ENCODE measurements at regions not wholly inside any gene's neighbourhood (a gene's known extent, or its start where the extent isn't known, plus 50 kb on each side); places are given as distances from the start of the nearest gene placed in this dataset.
A peak's percentile ranks its signal among the peaks of the same experiment; 100 is the strongest.

- Histone ChIP-seq H3K9ac (no peak overlapping the region), H2AFZ (no peak overlapping the region), H3K9me3 (ENCODE audit: low read depth) (no peaks in the 10 kb centered on the region), H4K20me1 (ENCODE audit: insufficient read depth) (no peaks in the 10 kb centered on the region), H3K36me3 (ENCODE audit: low read depth) (no peaks in the 10 kb centered on the region), H3K9me2 (ENCODE audit: insufficient read depth) (no peaks in the 10 kb centered on the region), H3K79me2 (ENCODE audit: insufficient read depth) (no peaks in the 10 kb centered on the region), H3K4me3 (no peak overlapping the region), H3K4me2 (ENCODE audit: unreplicated experiment) (no peak overlapping the region), H3K4me1 (ENCODE audit: insufficient read depth) (no peaks in the 10 kb centered on the region), H3F3A (ENCODE audit: insufficient read depth) (no peaks in the 10 kb centered on the region), H3K27me3 (replicated peaks; ENCODE audit: insufficient read depth) (no peaks in the 10 kb centered on the region), H3K27ac (no peak overlapping the region)
- TF ChIP-seq EZH2 (IDR thresholded peaks at IDR 0.05; ENCODE audit: insufficient read depth, poor library complexity, severe bottlenecking) = no peak
- no peak for TF ChIP-seq EZH2phosphoT487 (IDR thresholded peaks at IDR 0.05; ENCODE audit: insufficient read depth, low read depth)
- 86 to 87% methylated on average over 11 of the region's 11 CpGs for WGBS, 2 experiments (ENCODE audit: low coverage in 1 of 2, low lambda C conversion rate in 2 of 2, missing lambda C conversion rate in 2 of 2)
- in situ Hi-C loops (cut with MboI) = loop anchor here (10.0 to 25.0 kb wide), 2 partner anchors 1172 to 1424 kb away; no protein-coding TSS in a partner anchor
- no peak for DNase-seq
Observed at GRCh38 chr2:198312596-198313483, 508.4 kb downstream of the PLCL1 start.

GRCh38 chr2:198311020-198311419, 506.6 kb downstream of the PLCL1 start:
- no peak overlapping the region for H3K4me2 ChIP-seq (ENCODE audit: unreplicated experiment)
- in situ Hi-C loops (cut with MboI) = loop anchor here (10.0 to 25.0 kb wide), 2 partner anchors 1174 to 1426 kb away; no protein-coding TSS in a partner anchor
- no peak overlapping the region for H3K9ac ChIP-seq
- H3K9me3 ChIP-seq (ENCODE audit: low read depth) = no peaks in the 10 kb centered on the region
- WGBS, 2 experiments (ENCODE audit: low coverage in 1 of 2, low lambda C conversion rate in 2 of 2, missing lambda C conversion rate in 2 of 2) = 81 to 84% methylated on average over 5 of the region's 5 CpGs
- H3F3A ChIP-seq (ENCODE audit: insufficient read depth) = no peaks in the 10 kb centered on the region
- H3K36me3 ChIP-seq (ENCODE audit: low read depth) = no peaks in the 10 kb centered on the region
- H3K27me3 ChIP-seq (replicated peaks; ENCODE audit: insufficient read depth) = no peaks in the 10 kb centered on the region
- H2AFZ ChIP-seq = no peak overlapping the region
- no peak overlapping the region for H3K27ac ChIP-seq
- no peaks in the 10 kb centered on the region for H3K4me1 ChIP-seq (ENCODE audit: insufficient read depth)
- H3K9me2 ChIP-seq (ENCODE audit: insufficient read depth) = no peaks in the 10 kb centered on the region
- H4K20me1 ChIP-seq (ENCODE audit: insufficient read depth) = no peaks in the 10 kb centered on the region
- H3K4me3 ChIP-seq = no peak overlapping the region
- H3K79me2 ChIP-seq (ENCODE audit: insufficient read depth) = no peaks in the 10 kb centered on the region
- TF ChIP-seq EZH2phosphoT487 (IDR thresholded peaks at IDR 0.05; ENCODE audit: insufficient read depth, low read depth) = no peak
- TF ChIP-seq EZH2 (IDR thresholded peaks at IDR 0.05; ENCODE audit: insufficient read depth, poor library complexity, severe bottlenecking) = no peak
- DNase-seq = no peak

GRCh38 chr2:198309673-198310280, 505.4 kb downstream of the PLCL1 start:
- TF ChIP-seq EZH2 (IDR thresholded peaks at IDR 0.05; ENCODE audit: insufficient read depth, poor library complexity, severe bottlenecking) (no peak), EZH2phosphoT487 (IDR thresholded peaks at IDR 0.05; ENCODE audit: insufficient read depth, low read depth) (no peak)
- Histone ChIP-seq H3K4me2 (ENCODE audit: unreplicated experiment) (no peak overlapping the region), H3K9me3 (ENCODE audit: low read depth) (no peaks in the 10 kb centered on the region), H3K27ac (no peak overlapping the region), H3K27me3 (replicated peaks; ENCODE audit: insufficient read depth) (no peaks in the 10 kb centered on the region), H3K4me1 (ENCODE audit: insufficient read depth) (no peaks in the 10 kb centered on the region), H3K9ac (no peak overlapping the region), H3K79me2 (ENCODE audit: insufficient read depth) (no peaks in the 10 kb centered on the region), H3F3A (ENCODE audit: insufficient read depth) (no peaks in the 10 kb centered on the region), H3K36me3 (ENCODE audit: low read depth) (no peaks in the 10 kb centered on the region), H2AFZ (no peak overlapping the region), H3K4me3 (no peak overlapping the region), H4K20me1 (ENCODE audit: insufficient read depth) (no peaks in the 10 kb centered on the region), H3K9me2 (ENCODE audit: insufficient read depth) (no peaks in the 10 kb centered on the region)
- WGBS, 2 experiments (ENCODE audit: low coverage in 1 of 2, low lambda C conversion rate in 2 of 2, missing lambda C conversion rate in 2 of 2) = 0 to 1% methylated on average over 8 of the region's 8 CpGs
- peak; percentile 64 for DNase-seq
- in situ Hi-C loops (cut with MboI) = loop anchor here (10.0 to 25.0 kb wide), 2 partner anchors 1175 to 1428 kb away; no protein-coding TSS in a partner anchor

GRCh38 chr2:198309081-198309480, 504.7 kb downstream of the PLCL1 start:
- WGBS, 2 experiments (ENCODE audit: low coverage in 1 of 2, low lambda C conversion rate in 2 of 2, missing lambda C conversion rate in 2 of 2) = 93 to 98% methylated on average over 1 of the region's 1 CpG
- no peaks in the 10 kb centered on the region for H3F3A ChIP-seq (ENCODE audit: insufficient read depth)
- H3K9me3 ChIP-seq (ENCODE audit: low read depth) = no peaks in the 10 kb centered on the region
- in situ Hi-C loops (cut with MboI) = loop anchor here (25.0 kb wide), 1 partner anchor 1428 kb away; no protein-coding TSS in a partner anchor
- H3K4me1 ChIP-seq (ENCODE audit: insufficient read depth) = no peaks in the 10 kb centered on the region
- DNase-seq = no peak
- no peak overlapping the region for H3K9ac ChIP-seq
- no peak overlapping the region for H3K4me2 ChIP-seq (ENCODE audit: unreplicated experiment)
- H3K27me3 ChIP-seq (replicated peaks; ENCODE audit: insufficient read depth) = no peaks in the 10 kb centered on the region
- no peaks in the 10 kb centered on the region for H4K20me1 ChIP-seq (ENCODE audit: insufficient read depth)
- no peaks in the 10 kb centered on the region for H3K79me2 ChIP-seq (ENCODE audit: insufficient read depth)
- no peaks in the 10 kb centered on the region for H3K9me2 ChIP-seq (ENCODE audit: insufficient read depth)
- TF ChIP-seq EZH2 (IDR thresholded peaks at IDR 0.05; ENCODE audit: insufficient read depth, poor library complexity, severe bottlenecking) (no peak), EZH2phosphoT487 (IDR thresholded peaks at IDR 0.05; ENCODE audit: insufficient read depth, low read depth) (no peak)
- H2AFZ ChIP-seq = no peak overlapping the region
- no peaks in the 10 kb centered on the region for H3K36me3 ChIP-seq (ENCODE audit: low read depth)
- no peak overlapping the region for H3K4me3 ChIP-seq
- no peak overlapping the region for H3K27ac ChIP-seq
